HG03460 (cell line): ENCODE measurements at regions not wholly inside any gene's neighbourhood (a gene's known extent, or its start where the extent isn't known, plus 50 kb on each side); places are given as distances from the start of the nearest gene placed in this dataset.

Source experiments
- ATAC-seq: cut with Tn5 transposase; IDR thresholded peaks from one replicate; pipeline ENCODE4 v1.9.1; 2021; ENCODE audit not compliant: unreplicated experiment

GRCh38 chr20:12354725-12355124, 437.0 kb downstream of the BTBD3 start:
- ATAC-seq = no peak

GRCh38 chr20:12355185-12355584, 437.5 kb downstream of the BTBD3 start:
- no peak for ATAC-seq

DNA sequence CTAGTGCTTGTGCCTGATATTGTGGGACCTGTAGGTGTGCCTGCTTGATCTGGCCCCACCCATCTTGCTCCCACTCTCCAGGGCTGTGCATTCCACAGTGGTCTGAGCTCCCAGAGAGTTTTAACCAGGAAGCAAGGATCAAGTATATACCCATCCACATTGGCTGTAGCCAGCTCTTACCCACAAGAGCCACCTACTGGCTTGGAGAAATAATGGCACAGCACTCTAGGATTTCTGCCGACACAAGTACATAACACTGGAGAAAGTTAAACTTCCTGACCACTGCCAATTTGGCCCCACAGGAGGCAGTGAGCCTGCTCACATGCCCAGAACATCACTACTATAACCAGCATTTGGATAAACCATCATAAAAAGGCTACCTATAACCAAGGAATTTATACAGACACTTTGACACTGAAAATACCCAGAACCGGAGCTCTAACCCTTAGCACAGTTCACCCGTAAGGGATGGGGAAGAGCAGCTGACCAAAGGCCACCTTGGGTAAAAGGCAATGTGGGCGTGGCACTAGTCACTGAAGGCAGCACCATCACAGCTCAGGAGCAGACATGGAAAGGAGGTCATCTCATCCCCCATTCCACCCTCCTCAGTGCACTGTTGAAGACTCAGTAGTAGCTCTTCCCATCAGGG, 440.4 kb downstream of the BTBD3 start:
- no peak for ATAC-seq

GRCh38 chr20:12358655-12359009, 440.9 kb downstream of the BTBD3 start:
- no peak for ATAC-seq

- ATAC-seq = no peak
Measured at GRCh38 chr20:12371990-12372389, 454.3 kb downstream of the BTBD3 start.

DNA sequence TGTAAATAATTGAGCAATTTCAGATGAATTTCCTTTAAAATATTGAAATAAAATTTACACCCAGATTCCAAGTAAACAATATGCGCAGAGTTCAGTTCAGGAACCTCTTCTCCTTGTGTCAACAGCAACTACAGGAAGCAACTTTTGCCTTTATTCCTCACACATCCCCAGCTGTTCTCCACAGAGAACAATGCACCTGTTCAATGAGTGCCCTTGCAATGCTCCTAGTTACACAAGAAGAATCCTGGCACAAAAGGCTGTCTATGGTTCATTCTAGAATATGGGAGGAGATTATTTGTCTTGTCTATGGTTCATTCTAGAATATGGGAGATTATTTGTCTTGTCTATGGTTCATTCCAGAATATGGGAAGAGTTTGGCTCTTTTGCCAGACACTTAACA, 454.9 kb downstream of the BTBD3 start:
- no peak for ATAC-seq

GRCh38 chr20:12375967-12376366, 458.3 kb downstream of the BTBD3 start:
- no peak for ATAC-seq

DNA sequence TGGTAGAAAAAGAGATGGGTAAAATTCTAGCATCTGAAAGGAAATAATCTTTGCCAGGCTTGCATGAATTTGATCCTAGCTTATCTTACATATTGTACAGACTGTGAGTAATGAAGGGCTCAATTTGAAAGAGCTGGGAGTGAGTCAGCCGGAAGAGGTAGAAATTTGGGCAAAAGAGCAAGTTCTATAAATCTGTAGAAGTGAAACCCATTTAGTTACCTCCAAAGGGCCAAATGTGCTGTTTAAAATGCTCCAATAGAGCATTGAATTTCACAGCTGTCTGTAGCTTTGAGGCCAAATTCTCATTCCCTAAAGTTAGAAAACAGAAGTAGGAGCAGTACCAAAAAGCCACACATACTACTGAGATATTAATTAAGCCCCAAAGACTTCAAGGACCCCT, 466.1 kb downstream of the BTBD3 start:
- no peak for ATAC-seq

- no peak for ATAC-seq
Measured at GRCh38 chr20:12386821-12387220, 469.1 kb downstream of the BTBD3 start.

DNA sequence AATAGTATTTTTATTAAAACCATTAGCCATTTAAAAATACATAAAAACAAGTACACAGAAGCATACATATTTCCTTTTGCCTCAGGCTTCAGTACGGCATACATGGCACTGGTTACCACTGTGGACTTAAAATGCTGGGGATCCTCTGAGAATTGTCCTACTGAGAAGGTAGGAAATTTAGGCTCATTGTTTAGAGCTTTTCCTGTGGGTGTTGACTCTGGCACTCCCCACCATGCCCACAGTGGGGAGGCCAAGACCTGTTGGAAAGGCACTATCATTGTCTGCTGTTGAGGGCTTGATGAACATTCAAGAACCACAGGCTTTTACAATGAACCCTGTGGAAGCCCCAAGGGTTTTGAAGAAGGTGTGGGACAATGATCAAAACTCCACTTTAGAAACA, 473.4 kb downstream of the BTBD3 start:
- no peak for ATAC-seq

GRCh38 chr20:12394786-12395185, 477.1 kb downstream of the BTBD3 start:
- ATAC-seq = no peak

GRCh38 chr20:12395353-12395752, 477.7 kb downstream of the BTBD3 start:
- no peak for ATAC-seq

GRCh38 chr20:12395760-12396159, 478.1 kb downstream of the BTBD3 start:
- ATAC-seq = no peak

GRCh38 chr20:12399110-12399836, 481.6 kb downstream of the BTBD3 start:
- no peak for ATAC-seq

GRCh38 chr20:12404941-12405340, 487.2 kb downstream of the BTBD3 start:
- ATAC-seq = no peak

GRCh38 chr20:12406978-12407377, 489.3 kb downstream of the BTBD3 start:
- no peak for ATAC-seq

DNA sequence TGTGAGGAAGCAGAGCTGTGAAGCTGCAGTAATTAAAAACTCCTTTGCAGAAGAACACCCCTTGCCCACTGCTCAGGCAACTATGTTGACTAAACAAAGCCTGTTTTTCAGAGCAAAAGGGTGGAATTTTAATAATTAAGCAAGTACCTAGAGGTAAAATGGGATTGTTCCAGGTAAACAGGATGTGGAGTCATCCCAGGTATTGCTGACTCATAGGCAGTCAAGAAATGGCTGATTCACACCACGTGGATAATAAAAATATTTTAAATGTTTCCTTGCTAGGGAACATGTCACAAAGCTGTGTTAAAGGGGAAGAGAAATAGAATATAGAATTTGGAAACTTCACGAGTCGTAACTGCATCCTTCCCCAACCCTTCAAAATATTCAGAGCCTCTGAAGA, 491.8 kb downstream of the BTBD3 start:
- no peak for ATAC-seq

- ATAC-seq = no peak
Measured at GRCh38 chr20:12410783-12411182, 493.1 kb downstream of the BTBD3 start.

DNA sequence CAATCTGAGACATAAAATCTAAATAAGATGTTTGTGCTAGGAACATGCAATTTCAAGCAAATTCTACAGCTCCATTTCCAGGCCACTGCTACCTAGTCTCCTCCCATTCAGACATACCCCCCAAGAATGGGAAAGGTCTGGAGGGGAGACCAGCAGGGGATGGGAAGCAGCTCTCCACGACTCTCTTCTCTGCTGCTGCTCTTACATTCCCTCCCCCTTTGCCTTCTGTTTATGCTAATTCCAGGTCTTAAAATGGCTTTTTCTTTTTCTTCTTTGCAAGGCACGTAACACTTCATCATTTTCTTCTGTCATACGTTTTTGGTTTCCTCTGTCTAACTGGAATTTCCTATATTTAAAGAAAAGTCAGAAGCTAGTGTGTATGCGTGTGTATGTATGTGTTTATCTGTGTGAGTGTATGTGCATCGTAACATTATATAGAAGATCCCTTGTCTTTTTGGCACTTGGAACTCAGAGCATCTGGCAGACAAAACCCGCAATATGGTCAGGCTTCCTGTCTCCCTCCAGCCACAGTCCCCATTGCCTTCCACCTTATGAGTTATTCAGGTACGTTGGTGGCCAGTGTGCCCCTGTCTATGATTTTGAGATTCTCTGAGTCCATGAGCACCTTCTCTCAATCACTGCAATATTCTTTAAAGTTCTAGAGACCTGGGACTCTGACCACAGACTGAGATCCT, 493.7 kb downstream of the BTBD3 start:
- ATAC-seq = no peak

- ATAC-seq = no peak
Measured at GRCh38 chr20:12413116-12413515, 495.4 kb downstream of the BTBD3 start.

GRCh38 chr20:12414446-12415274, 497.0 kb downstream of the BTBD3 start:
- no peak for ATAC-seq
